Urinary bladder (tissue), 3 donors: ENCODE measurements at regions not wholly inside any gene's neighbourhood (a gene's known extent, or its start where the extent isn't known, plus 50 kb on each side); places are given as distances from the start of the nearest gene placed in this dataset.

Experiments
- DNase-seq: peaks from one replicate; pipeline ENCODE4 v3.0.0-alpha.2; 2015; ENCODE audit errors: extremely low spot score
- H3K27ac ChIP-seq: one replicate; pipeline ENCODE4 v1.5.1; 2013; ENCODE audit warnings: low read depth, mild to moderate bottlenecking, moderate library complexity
- H3K36me3 ChIP-seq: one replicate; pipeline ENCODE4 v1.6.1; 2013; ENCODE audit warnings: mild to moderate bottlenecking, moderate library complexity; ENCODE audit not compliant: insufficient read depth
- H3K4me1 ChIP-seq: one replicate; pipeline ENCODE4 v1.6.1; 2013; ENCODE audit warnings: mild to moderate bottlenecking, moderate library complexity; ENCODE audit not compliant: insufficient read depth
- H3K4me3 ChIP-seq: one replicate; pipeline ENCODE4 v1.5.1; 2013; ENCODE audit warnings: low read depth, low read length
- WGBS: extraction: QIAGEN DNeasy Blood & Tissue Kit; methylation state at CpG from one replicate; pipeline ENCODE4 v1.1.7; 2013; 5-methylcytosine and 5-hydroxymethylcytosine counted together
- donor health status: healthy with polysubstance abuse.
- donor health status: healthy.

DNA sequence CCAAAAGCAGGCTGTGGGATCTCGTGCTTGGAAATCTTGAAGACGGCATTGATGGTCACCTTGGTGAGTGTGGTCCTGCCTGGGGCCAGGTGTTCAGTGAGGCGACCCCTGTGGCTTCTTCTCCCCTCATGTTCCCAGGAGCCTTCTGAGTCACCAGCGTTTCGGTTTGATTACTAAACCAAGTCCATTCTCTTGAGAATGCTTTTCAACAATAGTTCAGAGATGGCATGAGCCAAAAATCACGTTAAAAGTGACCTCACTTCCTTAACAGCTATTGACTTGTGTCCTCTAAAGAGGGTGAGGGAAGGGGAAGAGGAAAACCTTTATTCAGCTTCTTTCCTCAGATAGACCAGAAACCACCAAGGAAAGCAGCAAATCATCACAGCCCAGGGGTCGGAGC is 315.2 kb downstream of the GATA3 start:
- DNase-seq = no peak
- WGBS = 68% methylated on average over 7 of the region's 7 CpGs
- H3K27ac ChIP-seq = no peak overlapping the region
- no peak overlapping the region for H3K4me3 ChIP-seq
- no peaks in the 10 kb centered on the region for H3K36me3 ChIP-seq
- no peaks in the 10 kb centered on the region for H3K4me1 ChIP-seq

DNA sequence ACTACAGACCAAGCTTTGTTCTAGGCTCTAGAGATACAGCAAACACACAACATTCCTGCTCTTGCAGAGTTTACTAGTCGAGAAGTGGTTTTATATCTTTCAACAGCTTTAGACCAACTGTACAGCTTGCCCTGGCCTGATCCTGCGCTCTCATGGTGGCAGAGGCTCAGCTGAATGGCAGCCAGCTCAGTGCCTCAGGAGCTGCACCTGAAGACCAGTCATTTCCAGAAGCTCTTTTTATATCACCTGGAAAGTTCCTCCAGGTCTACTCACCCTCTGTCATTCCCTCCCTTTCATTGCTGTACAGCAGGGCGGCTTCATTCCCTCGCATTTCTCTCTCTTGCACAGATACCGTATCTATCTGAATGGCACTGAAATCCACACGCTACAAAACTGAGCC is 319.8 kb downstream of the GATA3 start:
- Histone ChIP-seq H3K4me1 (no peaks in the 10 kb centered on the region), H3K36me3 (no peaks in the 10 kb centered on the region), H3K4me3 (no peak overlapping the region), H3K27ac (no peak overlapping the region)
- WGBS = 88% methylated on average over 6 of the region's 6 CpGs
- no peak for DNase-seq

DNA sequence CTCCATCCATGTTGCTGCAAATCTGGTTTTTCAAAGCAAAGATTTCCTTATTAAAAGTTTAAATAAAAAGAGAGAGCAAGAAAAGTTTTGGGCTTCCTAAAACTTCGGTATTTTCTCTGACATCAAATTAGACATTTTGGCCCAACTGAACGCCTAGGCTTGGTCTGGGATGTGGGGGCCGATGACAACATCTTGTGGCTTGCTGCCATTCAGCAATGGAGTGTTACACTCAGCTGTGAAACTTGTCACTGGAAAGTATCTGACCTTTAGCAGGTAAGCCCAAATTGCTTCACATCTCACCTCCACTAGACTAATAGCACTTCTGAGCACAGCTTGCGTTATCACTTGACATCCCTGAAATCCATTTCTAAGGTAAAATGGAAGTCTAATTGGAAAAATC is 320.6 kb downstream of the GATA3 start:
- no peak overlapping the region for H3K27ac ChIP-seq
- H3K4me1 ChIP-seq = no peaks in the 10 kb centered on the region
- H3K4me3 ChIP-seq = no peak overlapping the region
- no peaks in the 10 kb centered on the region for H3K36me3 ChIP-seq
- WGBS = 78% methylated on average over 4 of the region's 4 CpGs
- DNase-seq = no peak

DNA sequence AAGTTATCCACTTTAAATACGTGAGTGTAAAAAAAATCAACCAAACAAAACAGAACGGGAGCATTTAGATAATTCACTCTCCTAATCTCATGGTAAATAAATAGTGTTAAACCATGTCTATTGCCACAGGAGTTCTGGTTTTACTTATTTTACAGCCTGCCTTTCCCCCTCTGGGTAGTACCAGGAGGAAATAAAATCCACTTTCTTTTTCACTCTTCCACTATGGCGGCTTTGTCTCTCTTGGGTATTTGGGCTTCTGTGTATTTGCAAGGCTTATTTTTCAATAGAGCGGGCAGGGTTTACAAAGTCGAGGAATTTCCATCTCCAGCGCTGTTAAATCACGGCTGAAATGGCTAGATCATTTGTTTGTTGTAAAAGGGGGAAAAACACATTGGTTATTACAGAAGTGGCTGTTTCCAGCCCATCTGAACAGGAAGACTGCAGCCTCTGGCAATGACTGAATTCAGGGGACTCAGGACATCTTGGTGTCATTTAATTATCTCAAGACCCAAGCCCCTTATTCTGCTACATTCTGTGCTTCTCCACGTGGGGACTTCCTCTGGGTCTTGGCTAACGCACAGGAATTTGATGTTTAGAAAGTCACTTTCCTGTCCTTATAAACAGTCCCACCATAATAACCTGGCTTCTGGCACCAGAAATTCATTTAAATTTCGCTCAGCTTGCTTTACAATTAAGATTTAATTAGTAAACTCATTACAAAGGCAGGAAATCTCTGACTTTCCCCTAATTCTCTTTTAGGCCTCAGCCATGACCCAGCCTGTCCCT is 323.9 kb downstream of the GATA3 start:
- 53% methylated on average over 10 of the region's 10 CpGs for WGBS

DNA sequence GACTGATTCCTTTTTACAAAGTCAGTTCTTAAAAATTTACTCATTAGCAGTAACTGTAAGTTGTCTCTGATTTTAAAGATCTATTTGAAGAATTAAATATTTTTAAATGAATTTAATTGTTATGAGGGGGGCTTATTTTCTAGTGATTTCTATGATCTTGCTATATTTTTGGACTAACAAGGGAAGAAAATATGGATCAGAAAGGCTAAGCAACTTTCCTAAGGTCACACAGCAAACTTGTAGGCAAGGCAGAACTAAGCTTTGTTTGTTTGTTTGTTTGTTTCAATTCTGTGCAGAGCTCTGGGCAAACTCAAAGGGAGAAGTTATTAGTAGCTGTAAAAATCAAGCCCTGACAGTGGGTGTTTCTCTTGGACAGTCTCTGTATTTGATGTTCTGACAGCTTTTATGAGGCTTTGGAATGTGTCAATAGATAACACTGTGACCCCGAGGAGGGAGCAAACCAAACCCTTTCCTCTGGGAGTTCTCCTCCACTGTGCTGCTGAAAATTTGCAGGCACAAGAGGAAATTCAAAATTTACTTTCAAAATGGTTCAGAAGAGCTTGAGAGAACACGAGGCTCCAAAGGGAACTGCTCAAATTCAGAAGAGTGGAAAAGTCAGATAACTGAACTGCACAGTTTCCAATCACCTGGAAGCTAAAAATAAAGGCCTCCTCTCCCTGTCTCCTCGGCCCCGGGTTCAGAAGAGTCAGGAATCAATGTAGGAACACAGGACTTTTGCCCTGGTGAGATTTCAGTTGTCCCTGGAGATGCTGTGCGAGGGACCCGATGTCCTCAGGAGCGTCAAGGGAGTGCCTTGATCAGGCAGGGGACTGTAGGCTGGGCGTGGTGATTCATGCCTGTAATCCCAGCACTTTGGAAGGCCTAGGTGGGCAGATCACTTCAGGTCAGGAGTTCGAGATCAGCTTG is 325.7 kb downstream of the GATA3 start:
- H3K36me3 ChIP-seq = no peaks in the 10 kb centered on the region
- H3K27ac ChIP-seq = no peak overlapping the region
- no peak for DNase-seq
- H3K4me1 ChIP-seq = no peaks in the 10 kb centered on the region
- no peak overlapping the region for H3K4me3 ChIP-seq
- WGBS = 47% methylated on average over 9 of the region's 9 CpGs

More for the DNA sequence above, 323.9 kb downstream of the GATA3 start:
- Histone ChIP-seq H3K36me3 (no peaks in the 10 kb centered on the region), H3K4me1 (no peaks in the 10 kb centered on the region), H3K4me3 (no peak overlapping the region), H3K27ac (no peak overlapping the region)
- DNase-seq = no peak

DNA sequence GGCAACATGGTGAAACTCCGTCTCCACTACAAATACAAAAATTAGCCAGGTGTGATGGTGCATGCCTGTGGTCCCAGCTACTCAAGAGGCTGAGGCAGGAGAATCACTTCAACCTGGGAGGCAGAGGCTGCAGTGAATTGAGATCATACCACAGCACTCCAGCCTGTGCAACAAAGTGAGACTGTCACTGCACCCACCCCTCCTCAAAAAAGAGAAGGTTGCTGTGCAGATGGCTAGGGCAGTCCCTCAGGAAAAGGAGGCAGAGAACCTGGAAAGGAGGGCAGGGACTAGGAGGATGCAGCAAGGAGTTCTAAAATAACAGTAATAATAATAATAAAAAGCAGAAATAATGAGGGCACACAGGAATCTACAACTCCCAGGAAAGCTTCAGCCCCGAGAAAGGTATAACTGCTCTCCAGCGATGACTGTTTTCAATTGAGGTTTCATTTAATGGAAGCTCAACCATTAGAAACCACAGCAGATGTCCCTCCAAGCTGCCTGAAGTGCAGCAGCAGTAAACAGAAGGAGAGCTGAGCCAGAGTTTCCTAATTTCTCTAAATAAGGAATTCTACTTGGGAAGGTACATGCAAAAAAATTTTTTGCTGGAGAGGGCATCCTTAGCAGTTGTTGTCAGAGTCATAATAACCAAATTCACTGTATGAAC is 326.5 kb downstream of the GATA3 start:
- 88% methylated on average over 3 of the region's 3 CpGs for WGBS
- H3K4me3 ChIP-seq = no peak overlapping the region
- H3K4me1 ChIP-seq = no peaks in the 10 kb centered on the region
- H3K36me3 ChIP-seq = no peaks in the 10 kb centered on the region
- no peak for DNase-seq
- H3K27ac ChIP-seq = no peak overlapping the region

DNA sequence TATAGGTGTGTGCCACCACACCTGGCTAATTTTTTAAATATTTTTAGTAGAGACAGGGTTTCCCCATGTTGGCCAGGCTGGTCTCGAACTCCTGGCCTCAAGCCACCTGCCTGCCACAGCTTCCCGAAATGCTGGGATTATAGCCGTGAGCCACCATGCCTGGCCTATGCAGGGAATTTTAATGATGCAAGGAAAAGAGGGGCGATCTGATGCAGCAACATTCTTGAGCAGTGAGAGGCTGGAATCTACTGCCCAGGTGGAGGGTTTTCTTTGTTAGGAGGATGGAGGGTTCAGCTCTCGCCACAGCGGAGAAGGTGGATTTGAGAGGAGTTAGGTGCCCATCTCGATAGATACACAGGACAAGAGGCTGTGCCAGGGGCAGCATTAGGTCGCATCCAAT is 332.3 kb downstream of the GATA3 start:
- H3K27ac ChIP-seq = no peak overlapping the region
- H3K4me3 ChIP-seq = no peak overlapping the region
- 88% methylated on average over 8 of the region's 8 CpGs for WGBS
- DNase-seq = no peak
- H3K4me1 ChIP-seq = no peaks in the 10 kb centered on the region
- H3K36me3 ChIP-seq = no peaks in the 10 kb centered on the region

DNA sequence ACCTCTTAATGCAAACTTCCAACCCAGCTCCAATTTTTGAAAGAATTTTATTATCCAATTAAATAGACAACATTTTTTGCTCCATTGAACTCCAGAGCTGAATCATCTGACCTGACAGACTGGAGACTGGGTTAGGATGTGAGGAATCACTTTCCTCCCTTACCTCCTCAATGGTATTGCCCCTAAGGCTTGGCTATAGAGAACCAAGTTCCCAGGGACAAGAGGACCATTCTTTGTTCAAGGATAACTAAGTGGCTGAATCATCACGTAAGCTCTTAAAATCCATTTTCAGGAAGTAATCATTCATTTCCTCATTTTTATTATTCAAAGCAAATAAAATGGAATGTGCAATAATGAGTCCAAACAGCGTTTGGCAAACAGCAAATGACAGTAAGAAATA is 335.1 kb downstream of the GATA3 start:
- DNase-seq = no peak
- H3K27ac ChIP-seq = no peak overlapping the region
- 58% methylated on average over 2 of the region's 2 CpGs for WGBS
- no peak overlapping the region for H3K4me3 ChIP-seq
- H3K4me1 ChIP-seq = no peaks in the 10 kb centered on the region
- no peaks in the 10 kb centered on the region for H3K36me3 ChIP-seq

DNA sequence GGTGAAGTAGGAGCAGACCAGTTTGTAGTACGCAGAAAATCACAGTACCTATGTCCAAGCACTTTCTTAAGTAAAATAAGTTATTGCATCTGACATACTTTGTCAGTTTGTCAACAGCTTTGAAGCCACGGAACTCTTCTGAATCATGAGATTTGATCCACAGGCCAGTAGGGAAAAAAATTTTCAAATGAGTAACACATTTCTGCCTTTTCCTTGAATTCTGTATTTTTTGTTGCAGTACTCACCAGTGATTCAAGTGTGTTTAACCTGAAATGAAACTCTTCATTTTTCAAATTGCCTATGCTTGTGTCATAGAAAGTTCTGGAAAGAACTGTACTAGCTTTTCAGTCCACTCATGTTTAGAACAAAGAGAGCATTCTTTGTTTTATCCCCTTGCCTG is 337.7 kb downstream of the GATA3 start:
- Histone ChIP-seq H3K36me3 (no peaks in the 10 kb centered on the region), H3K27ac (no peak overlapping the region), H3K4me1 (no peaks in the 10 kb centered on the region), H3K4me3 (no peak overlapping the region)
- WGBS = 80% methylated on average over 2 of the region's 2 CpGs
- no peak for DNase-seq

DNA sequence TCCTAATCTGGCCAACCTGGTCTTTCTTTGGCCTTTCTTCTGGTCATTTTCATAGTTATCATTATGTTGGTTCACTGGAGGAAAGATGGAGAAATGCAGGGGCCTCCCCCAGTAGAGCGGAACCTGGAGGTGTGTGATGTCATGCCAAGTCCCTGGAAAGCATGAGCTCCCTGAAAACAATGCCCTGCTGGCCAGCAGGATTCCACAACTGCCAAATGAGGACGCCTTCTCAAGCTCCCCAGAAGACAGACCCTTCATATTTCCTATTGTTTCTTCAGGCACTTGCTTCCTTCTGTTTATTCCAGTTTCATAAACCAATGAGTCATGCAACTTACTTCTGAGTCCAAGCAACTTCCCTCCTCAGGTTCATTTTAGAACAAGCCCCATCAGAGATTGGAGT is 339.0 kb downstream of the GATA3 start:
- H3K4me3 ChIP-seq = no peak overlapping the region
- no peak for DNase-seq
- H3K36me3 ChIP-seq = no peaks in the 10 kb centered on the region
- no peak overlapping the region for H3K27ac ChIP-seq
- WGBS = 64% methylated on average over 2 of the region's 2 CpGs
- H3K4me1 ChIP-seq = no peaks in the 10 kb centered on the region

DNA sequence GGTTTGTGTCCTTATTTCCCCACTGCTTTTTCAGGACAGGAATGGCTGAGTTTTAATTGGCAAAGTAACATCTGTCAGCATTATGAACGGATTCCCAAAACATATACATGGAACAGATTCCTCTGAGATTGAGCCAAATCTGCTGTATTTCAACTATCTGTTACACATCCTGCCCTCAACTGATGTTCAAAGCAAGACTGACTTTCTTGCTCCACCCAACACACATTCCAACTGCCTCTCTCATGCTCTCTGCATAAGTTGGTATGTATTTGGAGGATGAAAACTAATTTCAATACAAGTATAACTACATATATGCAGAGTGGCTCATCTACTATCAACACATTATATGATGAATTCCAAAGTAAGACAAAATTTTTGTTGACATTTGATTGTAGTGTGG is 342.2 kb downstream of the GATA3 start:
- no peak for DNase-seq
- Histone ChIP-seq H3K36me3 (no peaks in the 10 kb centered on the region), H3K4me1 (no peaks in the 10 kb centered on the region), H3K4me3 (no peak overlapping the region), H3K27ac (no peak overlapping the region)
- WGBS = 25% methylated on average over 1 of the region's 1 CpG

DNA sequence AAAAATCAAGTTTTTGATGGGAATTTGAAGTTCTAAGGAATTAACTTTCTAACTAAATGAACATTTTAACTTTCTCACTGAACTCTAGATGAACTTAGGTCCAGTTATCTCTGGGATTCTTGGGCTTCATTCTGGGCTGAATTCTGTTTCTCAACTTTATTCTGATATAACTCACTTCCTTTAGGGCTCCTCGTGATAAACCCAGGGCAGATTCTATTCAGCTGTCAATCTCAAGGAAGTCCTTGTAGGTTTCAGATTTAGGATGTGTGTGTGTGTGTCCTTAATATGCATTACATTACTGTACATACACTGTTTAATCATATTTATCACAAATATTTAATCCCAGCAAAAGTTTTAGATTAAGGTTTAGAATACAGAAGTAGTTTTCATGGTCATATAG is 344.3 kb downstream of the GATA3 start:
- H3K4me1 ChIP-seq = no peaks in the 10 kb centered on the region
- H3K36me3 ChIP-seq = no peaks in the 10 kb centered on the region
- 35% methylated on average over 1 of the region's 1 CpG for WGBS
- H3K4me3 ChIP-seq = no peak overlapping the region
- H3K27ac ChIP-seq = no peak overlapping the region
- DNase-seq = no peak

DNA sequence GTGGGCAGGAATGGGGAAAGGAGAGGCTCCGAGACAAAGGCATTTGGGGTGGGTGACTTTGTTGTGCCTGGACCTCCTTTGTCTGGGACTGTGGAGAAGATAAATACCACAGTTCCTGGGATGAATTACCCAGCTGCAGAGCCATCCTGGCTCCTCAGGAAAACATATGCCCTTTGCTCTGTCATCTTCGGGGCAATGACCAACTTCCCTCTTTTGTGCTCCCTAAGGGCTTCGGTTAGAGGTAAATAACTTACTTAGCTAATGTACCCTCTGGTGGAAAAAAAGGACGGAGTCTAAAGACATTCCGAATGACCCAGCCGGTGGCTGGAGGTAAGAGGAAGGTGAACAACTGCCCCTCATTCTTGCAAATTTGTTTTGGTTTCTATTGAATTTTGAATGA is 345.7 kb downstream of the GATA3 start:
- no peak for DNase-seq
- 54% methylated on average over 6 of the region's 6 CpGs for WGBS
- no peak overlapping the region for H3K4me3 ChIP-seq
- H3K4me1 ChIP-seq = no peaks in the 10 kb centered on the region
- H3K27ac ChIP-seq = no peak overlapping the region
- H3K36me3 ChIP-seq = no peaks in the 10 kb centered on the region

DNA sequence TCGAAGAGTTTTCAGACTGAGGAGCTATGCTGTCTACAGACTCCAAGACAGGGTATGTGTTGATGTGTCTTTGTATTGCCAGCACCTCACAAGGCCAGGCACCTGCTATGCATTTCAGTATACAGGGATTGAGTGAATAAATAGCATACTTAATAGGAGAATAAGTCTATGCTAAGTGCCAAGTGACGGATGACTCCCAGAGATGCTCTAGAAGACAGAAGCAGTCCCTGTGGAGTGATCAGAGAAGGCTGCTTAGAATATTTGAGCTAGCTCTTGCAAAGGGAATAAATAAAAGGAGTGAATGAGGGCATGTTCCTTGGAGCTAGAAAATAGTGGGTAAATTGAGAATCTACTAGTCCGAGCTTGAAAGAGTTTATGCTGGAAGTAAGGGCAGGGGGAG is 346.4 kb downstream of the GATA3 start:
- Histone ChIP-seq H3K4me1 (no peaks in the 10 kb centered on the region), H3K4me3 (no peak overlapping the region), H3K36me3 (no peaks in the 10 kb centered on the region), H3K27ac (no peak overlapping the region)
- no peak for DNase-seq
- WGBS = 73% methylated on average over 3 of the region's 3 CpGs
